ENCODE measurements at regions not wholly inside any gene's neighbourhood (a gene's known extent, or its start where the extent isn't known, plus 50 kb on each side); places are given as distances from the start of the nearest gene placed in this dataset.

DNA sequence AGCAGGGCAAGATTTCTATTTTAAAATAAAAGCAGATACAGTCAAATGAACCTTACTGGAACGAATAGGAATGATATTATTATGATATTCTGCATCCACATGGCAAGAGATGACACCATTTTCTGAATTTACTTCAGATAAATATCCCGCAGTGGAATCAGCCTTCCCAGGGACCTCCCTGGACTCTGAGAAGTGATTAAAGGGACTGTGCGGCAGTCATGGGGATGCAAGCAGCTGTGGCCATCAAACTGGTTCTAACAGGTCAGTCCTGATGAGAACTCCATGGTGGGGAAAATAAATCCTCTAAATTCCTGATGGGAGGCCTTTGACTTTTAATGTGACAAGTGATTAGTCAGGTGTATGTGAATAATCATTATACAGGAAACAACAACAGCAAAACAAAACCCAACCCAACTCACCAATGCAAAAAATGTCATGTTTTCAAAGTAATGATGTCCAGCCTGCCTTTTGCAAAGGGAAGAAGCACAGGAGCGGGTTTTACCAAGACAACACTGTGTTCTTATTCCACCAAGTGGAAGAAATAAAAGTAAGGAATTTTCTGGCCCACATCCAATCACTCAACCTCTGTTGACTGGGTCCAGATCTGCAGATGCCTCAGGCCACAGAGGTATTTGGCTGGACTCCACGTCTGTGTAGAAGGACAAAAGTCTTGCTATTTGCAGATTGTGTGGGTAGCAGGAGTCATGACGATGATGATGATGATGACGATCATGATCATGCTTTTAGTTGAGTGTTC lies 61.9 kb upstream of the CITED2 start:
- DNase-seq (ENCODE audit: low read depth): no peak
- no peak overlapping the region for H3K4me3 ChIP-seq (ENCODE audit: low read depth, low read length)
- TF ChIP-seq, protein P1, sequence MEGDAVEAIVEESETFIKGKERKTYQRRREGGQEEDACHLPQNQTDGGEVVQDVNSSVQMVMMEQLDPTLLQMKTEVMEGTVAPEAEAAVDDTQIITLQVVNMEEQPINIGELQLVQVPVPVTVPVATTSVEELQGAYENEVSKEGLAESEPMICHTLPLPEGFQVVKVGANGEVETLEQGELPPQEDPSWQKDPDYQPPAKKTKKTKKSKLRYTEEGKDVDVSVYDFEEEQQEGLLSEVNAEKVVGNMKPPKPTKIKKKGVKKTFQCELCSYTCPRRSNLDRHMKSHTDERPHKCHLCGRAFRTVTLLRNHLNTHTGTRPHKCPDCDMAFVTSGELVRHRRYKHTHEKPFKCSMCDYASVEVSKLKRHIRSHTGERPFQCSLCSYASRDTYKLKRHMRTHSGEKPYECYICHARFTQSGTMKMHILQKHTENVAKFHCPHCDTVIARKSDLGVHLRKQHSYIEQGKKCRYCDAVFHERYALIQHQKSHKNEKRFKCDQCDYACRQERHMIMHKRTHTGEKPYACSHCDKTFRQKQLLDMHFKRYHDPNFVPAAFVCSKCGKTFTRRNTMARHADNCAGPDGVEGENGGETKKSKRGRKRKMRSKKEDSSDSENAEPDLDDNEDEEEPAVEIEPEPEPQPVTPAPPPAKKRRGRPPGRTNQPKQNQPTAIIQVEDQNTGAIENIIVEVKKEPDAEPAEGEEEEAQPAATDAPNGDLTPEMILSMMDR (IDR thresholded peaks at IDR 0.05; ENCODE audit: insufficient read depth, low read depth, low read length, missing control alignments): no peak

DNA sequence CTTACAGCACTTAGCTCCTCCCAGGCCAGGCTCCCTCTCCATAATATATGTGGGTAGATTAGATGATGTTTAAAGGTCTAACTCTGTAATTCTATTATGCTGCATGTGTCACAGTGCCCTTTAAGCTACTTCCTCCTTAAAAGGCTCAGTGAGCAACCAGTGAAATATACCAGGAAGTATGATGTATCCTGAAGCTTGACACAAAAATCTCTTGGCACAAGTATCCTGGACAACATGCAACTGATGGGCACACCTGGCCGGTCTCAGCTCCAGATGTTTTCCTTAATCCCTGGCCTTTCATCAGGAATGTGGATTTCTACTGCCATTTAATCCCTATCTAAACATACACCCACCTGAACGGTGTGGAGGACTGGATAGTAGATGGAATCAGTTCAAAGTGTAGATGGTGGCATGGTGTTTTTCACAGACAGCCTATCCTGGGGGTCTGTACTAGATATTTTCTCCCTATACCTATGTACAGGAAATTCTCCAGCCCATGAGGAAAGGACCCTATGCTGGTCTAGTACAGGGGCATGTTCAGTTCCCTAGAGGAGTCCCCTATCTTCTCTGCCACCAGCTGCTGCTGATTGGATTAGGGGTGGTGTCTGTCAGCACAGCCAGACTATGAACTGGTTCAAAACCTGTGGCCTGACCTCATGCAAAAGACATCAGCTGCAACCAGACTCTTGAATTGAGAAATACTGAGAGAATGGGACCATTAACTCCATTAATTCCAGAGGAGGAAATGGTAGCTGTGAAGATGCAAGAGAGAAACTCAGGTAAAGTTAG lies 59.4 kb upstream of the CITED2 start:
- no peak overlapping the region for H3K4me3 ChIP-seq (ENCODE audit: low read depth, low read length)
- TF ChIP-seq, protein P1 (IDR thresholded peaks at IDR 0.05; ENCODE audit: insufficient read depth, low read depth, low read length, missing control alignments): no peak
- no peak for DNase-seq (ENCODE audit: low read depth)

DNA sequence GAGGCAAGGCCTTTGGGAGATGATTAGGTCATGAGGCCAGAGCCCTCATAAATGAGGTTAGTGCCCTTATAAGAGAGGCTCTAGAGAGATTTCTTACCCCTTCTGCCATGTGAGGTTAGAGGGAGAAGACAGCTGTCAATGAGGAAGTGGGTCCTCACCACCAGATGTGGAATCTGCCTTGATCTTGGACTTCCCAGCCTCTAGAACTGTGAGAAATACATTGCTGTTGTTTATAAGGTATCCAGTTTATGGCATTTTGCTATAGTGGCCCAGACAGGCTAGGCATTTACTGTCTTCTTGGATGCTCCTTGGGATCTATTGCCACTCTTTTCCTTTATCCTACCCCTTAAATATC lies 57.1 kb upstream of the CITED2 start:
- H3K4me3 ChIP-seq (ENCODE audit: low read depth, low read length): no peak overlapping the region
- DNase-seq (ENCODE audit: low read depth): no peak
- TF ChIP-seq, protein P1 (IDR thresholded peaks at IDR 0.05; ENCODE audit: insufficient read depth, low read depth, low read length, missing control alignments): no peak

DNA sequence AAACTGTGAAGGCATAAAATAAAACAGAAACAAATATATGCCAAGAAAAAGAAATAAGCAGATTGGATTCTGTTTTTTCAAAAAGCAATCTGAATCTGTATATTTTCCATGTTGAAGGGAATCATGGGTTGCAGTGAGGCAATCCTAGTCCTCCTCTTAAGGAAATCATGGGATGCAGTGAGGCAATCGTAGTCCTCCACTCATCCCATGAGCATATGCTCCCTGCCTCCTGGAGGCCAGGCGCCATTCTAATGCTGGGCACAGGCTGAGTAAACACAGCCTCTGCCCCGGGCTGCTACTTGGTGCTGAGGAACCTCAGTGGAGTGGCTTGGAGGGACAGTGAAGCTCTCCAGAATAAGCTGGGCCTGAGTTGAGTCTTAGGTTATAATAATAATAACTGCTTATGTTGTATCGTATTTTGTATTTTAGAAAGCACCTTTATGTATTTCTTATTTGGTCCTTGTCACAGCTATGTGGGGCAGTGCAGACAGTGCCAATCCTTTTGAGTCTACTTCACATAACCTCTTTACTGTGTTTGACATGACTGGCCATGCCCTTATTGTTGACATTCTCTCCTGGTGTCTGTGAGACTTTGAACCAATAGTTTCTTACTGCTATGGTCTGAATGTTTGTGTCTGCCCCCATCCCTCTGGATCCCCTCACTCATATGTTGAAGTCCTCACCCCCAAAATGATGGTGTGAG lies 56.6 kb upstream of the CITED2 start:
- DNase-seq (ENCODE audit: low read depth): no peak
- no peak overlapping the region for H3K4me3 ChIP-seq (ENCODE audit: low read depth, low read length)
- TF ChIP-seq, protein P1 (IDR thresholded peaks at IDR 0.05; ENCODE audit: insufficient read depth, low read depth, low read length, missing control alignments): no peak

DNA sequence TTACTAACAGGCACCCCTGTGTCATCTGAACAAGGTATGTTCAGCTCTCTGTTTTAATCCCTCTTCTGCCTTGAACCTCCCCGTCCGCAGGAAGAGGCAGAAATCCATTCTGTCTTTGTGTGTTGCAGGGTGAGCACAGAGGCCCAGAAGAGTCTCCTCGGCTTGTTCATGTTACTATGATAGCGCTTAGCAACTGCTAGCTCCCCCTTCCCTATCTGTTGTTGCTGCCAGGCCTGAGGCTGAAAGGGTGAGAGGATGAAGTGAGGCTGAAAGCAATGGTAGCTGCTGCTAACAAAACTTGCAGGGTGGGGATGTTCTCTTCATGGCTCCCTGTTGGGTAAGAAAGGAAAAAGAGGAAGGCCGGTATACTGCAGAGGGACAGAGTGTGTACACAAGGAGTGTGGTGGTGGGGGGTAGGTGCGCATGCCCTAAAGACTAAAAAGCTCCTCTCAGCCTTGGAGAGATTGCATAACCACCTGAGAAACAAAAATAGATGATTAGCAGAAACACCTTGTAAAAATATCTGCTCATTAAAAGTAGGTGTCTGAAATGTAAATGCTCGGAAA lies 55.2 kb upstream of the CITED2 start:
- no peak overlapping the region for H3K4me3 ChIP-seq (ENCODE audit: low read depth, low read length)
- TF ChIP-seq, protein P1 (IDR thresholded peaks at IDR 0.05; ENCODE audit: insufficient read depth, low read depth, low read length, missing control alignments): no peak
- no peak for DNase-seq (ENCODE audit: low read depth)

DNA sequence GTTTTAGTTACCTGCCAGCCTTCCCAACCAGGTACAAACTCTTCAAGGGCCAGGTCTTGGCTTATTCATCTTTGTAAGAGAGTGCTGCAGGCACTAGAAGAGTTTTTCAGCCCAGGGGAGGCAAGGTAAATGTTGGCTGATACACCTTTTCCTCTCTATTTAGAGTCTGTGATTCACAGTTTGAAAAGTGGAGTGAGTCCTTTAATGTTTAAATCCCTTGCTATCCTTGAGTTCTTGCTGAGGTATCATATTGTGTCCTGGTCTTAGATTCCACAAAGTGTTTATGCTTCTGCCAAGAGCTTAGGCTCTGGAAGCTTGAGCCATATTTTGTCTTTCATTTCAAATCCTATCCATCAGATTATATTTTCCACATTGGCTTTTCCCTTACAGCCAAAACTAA lies 52.8 kb upstream of the CITED2 start:
- no peak for DNase-seq (ENCODE audit: low read depth)
- TF ChIP-seq, protein P1 (IDR thresholded peaks at IDR 0.05; ENCODE audit: insufficient read depth, low read depth, low read length, missing control alignments): no peak
- H3K4me3 ChIP-seq (ENCODE audit: low read depth, low read length): no peak overlapping the region

All from GM12865 (cell line).